Natural killer cell (primary cell): ENCODE measurements at regions not wholly inside any gene's neighbourhood (a gene's known extent, or its start where the extent isn't known, plus 50 kb on each side); places are given as distances from the start of the nearest gene placed in this dataset.

ENCODE experiments used
- ATAC-seq, 3 donors: fragments of 150-1000 bp in 2 of 3; fragments of 200-7000 bp in 1 of 3; cut with Tn5 transposase; 1 replicate in 1 of 3; 2 replicates in 2 of 3; pipeline ENCODE4 v1.10.0; 2021; ENCODE audit warnings: mild to moderate bottlenecking in 2 of 3, moderate library complexity in 2 of 3
- DNase-seq, 2 donors: peaks; one replicate each; pipeline versions ENCODE4 v3.0.0 to v3.0.0-alpha.2; 2013 to 2021; ENCODE audit warnings: mixed read lengths in 1 of 2
- H3K27ac ChIP-seq: one replicate; pipeline ENCODE4 v1.5.1; 2013; ENCODE audit warnings: mild to moderate bottlenecking, low read length
- H3K27me3 ChIP-seq: one replicate; pipeline ENCODE4 v1.6.1; 2013; ENCODE audit warnings: low read length; ENCODE audit not compliant: control insufficient read depth, insufficient read depth
- H3K36me3 ChIP-seq: one replicate; pipeline ENCODE4 v1.6.1; 2013; ENCODE audit warnings: low read length; ENCODE audit not compliant: control insufficient read depth, insufficient read depth
- H3K4me1 ChIP-seq: one replicate; pipeline ENCODE4 v1.6.1; 2013; ENCODE audit warnings: low read length; ENCODE audit not compliant: control insufficient read depth, insufficient read depth
- H3K4me3 ChIP-seq: one replicate; pipeline ENCODE4 v1.5.1; 2013; ENCODE audit warnings: low read length
- H3K9me3 ChIP-seq: one replicate; pipeline ENCODE4 v1.6.1; 2013; ENCODE audit warnings: low read length; ENCODE audit not compliant: control insufficient read depth, insufficient read depth
- H3K27ac Mint-ChIP-seq, 2 donors: one replicate each; pipeline ENCODE4 v1.8.0; 2022; ENCODE audit warnings: mild to moderate bottlenecking in 2 of 2, mixed read lengths in 2 of 2, moderate library complexity in 1 of 2
- H3K27me3 Mint-ChIP-seq, 2 donors: one replicate each; pipeline ENCODE4 v1.8.0; 2022; ENCODE audit warnings: low read depth in 2 of 2, mixed read lengths in 2 of 2
- H3K36me3 Mint-ChIP-seq: one replicate; pipeline ENCODE4 v1.8.0; 2022; ENCODE audit warnings: mixed read lengths
- H3K4me1 Mint-ChIP-seq, 2 donors: one replicate each; pipeline ENCODE4 v1.8.0; 2022; ENCODE audit warnings: mixed read lengths in 2 of 2
- H3K4me3 Mint-ChIP-seq: one replicate; pipeline ENCODE4 v1.8.0; 2022; ENCODE audit warnings: mild to moderate bottlenecking, moderate library complexity, mixed read lengths
- H3K9me3 Mint-ChIP-seq, 2 donors: one replicate each; pipeline ENCODE4 v1.8.0; 2022; ENCODE audit warnings: mixed read lengths in 2 of 2
- CTCF ChIP-seq: fragments of 200-600 bp; IDR thresholded peaks from one replicate; pipeline ENCODE4 v1.8.0; 2022; ENCODE audit warnings: antibody characterized with exemption
- WGBS: methylation state at CpG from one replicate; pipeline ENCODE4 v1.1.7; 2013; ENCODE audit warnings: missing lambda C conversion rate; ENCODE audit not compliant: insufficient coverage; 5-methylcytosine and 5-hydroxymethylcytosine counted together
- intact Hi-C: fragments of 100-400 bp; cut with micrococcal nuclease; formaldehyde crosslinking; loops from one replicate; pipeline ENCODE4 v1.14.2; 2022

GRCh38 chr10:83352588-83352987 lies 786.7 kb upstream of the GHITM start:
- Mint-ChIP-seq H3K27me3 (no peaks in the 10 kb centered on the region), H3K27ac (no peak overlapping the region), H3K36me3 (peaks cover 17% of the 10 kb centered on the region), H3K4me1 (no peaks in the 10 kb centered on the region), H3K4me3 (no peak overlapping the region), H3K9me3 (peaks cover 9 to 19% of the 10 kb centered on the region in 2 donors)
- no peak for ATAC-seq
- Histone ChIP-seq H3K4me3 (no peak overlapping the region), H3K36me3 (no peaks in the 10 kb centered on the region), H3K27me3 (no peaks in the 10 kb centered on the region), H3K4me1 (no peaks in the 10 kb centered on the region), H3K27ac (no peak overlapping the region), H3K9me3 (no peaks in the 10 kb centered on the region)
- WGBS = no CpG with 5 or more reads among the region's 3 CpGs
- DNase-seq = no peak
- no peak for TF ChIP-seq CTCF
- intact Hi-C loops = no loop called here

- no peak overlapping the region for H3K4me3 Mint-ChIP-seq
- no peaks in the 10 kb centered on the region for H3K27me3 ChIP-seq
- no peaks in the 10 kb centered on the region for H3K9me3 ChIP-seq
- H3K27me3 Mint-ChIP-seq = no peaks in the 10 kb centered on the region
- TF ChIP-seq CTCF = no peak
- H3K27ac ChIP-seq = no peak overlapping the region
- H3K9me3 Mint-ChIP-seq = peaks cover 13 to 21% of the 10 kb centered on the region in 2 donors
- intact Hi-C loops = no loop called here
- H3K27ac Mint-ChIP-seq = no peak overlapping the region
- no peaks in the 10 kb centered on the region for H3K4me1 ChIP-seq
- no peaks in the 10 kb centered on the region for H3K4me1 Mint-ChIP-seq
- WGBS = no CpG with 5 or more reads among the region's 1 CpG
- DNase-seq (no peak), ATAC-seq (no peak)
- peaks cover 11% of the 10 kb centered on the region for H3K36me3 Mint-ChIP-seq
- H3K4me3 ChIP-seq = no peak overlapping the region
- H3K36me3 ChIP-seq = no peaks in the 10 kb centered on the region
Observed at GRCh38 chr10:83354456-83354855, 784.9 kb upstream of the GHITM start.

DNA sequence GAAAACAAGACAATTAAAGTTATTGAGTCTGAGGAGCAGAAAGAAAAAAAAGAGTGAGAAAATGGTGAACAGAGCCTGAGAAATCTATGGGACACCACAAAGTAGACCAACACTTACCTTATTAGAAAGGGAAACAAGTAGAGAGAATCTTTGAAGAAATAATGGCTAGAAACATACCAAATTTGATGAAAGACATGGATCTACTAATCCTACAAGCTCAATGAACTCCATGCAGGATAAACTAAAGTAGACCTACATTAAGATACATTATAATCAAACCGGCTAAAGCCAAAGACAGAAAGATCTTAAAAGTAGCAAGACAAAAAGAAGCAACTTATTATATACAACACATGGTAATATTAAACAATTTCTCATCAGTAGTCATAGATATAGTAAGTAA lies 782.3 kb upstream of the GHITM start:
- peaks cover 18 to 19% of the 10 kb centered on the region in 2 donors for H3K9me3 Mint-ChIP-seq
- H3K4me1 ChIP-seq = no peaks in the 10 kb centered on the region
- H3K27ac Mint-ChIP-seq = no peak overlapping the region
- no peaks in the 10 kb centered on the region for H3K36me3 ChIP-seq
- no peaks in the 10 kb centered on the region for H3K27me3 ChIP-seq
- WGBS = no CpG with 5 or more reads among the region's 1 CpG
- H3K4me3 Mint-ChIP-seq = no peak overlapping the region
- TF ChIP-seq CTCF = no peak
- no peak overlapping the region for H3K27ac ChIP-seq
- H3K4me1 Mint-ChIP-seq = no peaks in the 10 kb centered on the region
- intact Hi-C loops = no loop called here
- peaks cover 8% of the 10 kb centered on the region for H3K36me3 Mint-ChIP-seq
- H3K9me3 ChIP-seq = no peaks in the 10 kb centered on the region
- no peak overlapping the region for H3K4me3 ChIP-seq
- DNase-seq = no peak
- no peak for ATAC-seq
- H3K27me3 Mint-ChIP-seq = no peaks in the 10 kb centered on the region

- H3K9me3 Mint-ChIP-seq = peaks cover 19 to 20% of the 10 kb centered on the region in 2 donors
- no peak for TF ChIP-seq CTCF
- ATAC-seq (no peak), DNase-seq (no peak)
- no peaks in the 10 kb centered on the region for H3K36me3 ChIP-seq
- H3K27ac Mint-ChIP-seq = no peak overlapping the region
- intact Hi-C loops = no loop called here
- H3K4me1 ChIP-seq = no peaks in the 10 kb centered on the region
- H3K27me3 ChIP-seq = no peaks in the 10 kb centered on the region
- no peaks in the 10 kb centered on the region for H3K9me3 ChIP-seq
- peaks cover 7% of the 10 kb centered on the region for H3K36me3 Mint-ChIP-seq
- H3K4me3 Mint-ChIP-seq = no peak overlapping the region
- H3K4me1 Mint-ChIP-seq = no peaks in the 10 kb centered on the region
- no peak overlapping the region for H3K27ac ChIP-seq
- H3K4me3 ChIP-seq = no peak overlapping the region
- H3K27me3 Mint-ChIP-seq = no peaks in the 10 kb centered on the region
Observed at GRCh38 chr10:83357627-83358026, 781.7 kb upstream of the GHITM start.
